H1 (cell line): ENCODE measurements at regions not wholly inside any gene's neighbourhood (a gene's known extent, or its start where the extent isn't known, plus 50 kb on each side); places are given as distances from the start of the nearest gene placed in this dataset.

Experiments used
- ATF3 ChIP-seq: IDR thresholded peaks from 2 replicates; pipeline ENCODE4 v1.6.1; 2011; ENCODE audit warnings: low read depth, mild to moderate bottlenecking, low read length; ENCODE audit not compliant: insufficient read depth
- CBX5 ChIP-seq: fragments of 300-800, 300-1000 bp; sonication (generic); IDR thresholded peaks from 2 replicates; pipeline ENCODE4 v1.7.1; 2016; ENCODE audit warnings: antibody characterized with exemption, low read length, low read depth
- CHD7 ChIP-seq: fragments of 300-600 bp; sonication (generic); IDR thresholded peaks from 2 replicates; pipeline ENCODE4 v1.7.1; 2012; ENCODE audit warnings: low read length, moderate library complexity, mild to moderate bottlenecking, inconsistent platforms; ENCODE audit not compliant: insufficient replicate concordance
- HDAC6 ChIP-seq: IDR thresholded peaks from one replicate; pipeline ENCODE4 v1.7.1; 2012; ENCODE audit warnings: low read depth, mild to moderate bottlenecking, inconsistent platforms, low read length, moderate library complexity
- PHF8 ChIP-seq: fragments of 200-600 bp; sonication (generic); conservative IDR thresholded peaks from 2 replicates; pipeline ENCODE4 v1.7.1; 2012; ENCODE audit warnings: low read depth, mild to moderate bottlenecking, inconsistent platforms, low read length, moderate library complexity
- RXRA ChIP-seq: IDR thresholded peaks from 2 replicates; pipeline ENCODE4 v1.6.1; 2011; ENCODE audit warnings: low read depth, mild to moderate bottlenecking, low read length, moderate library complexity; ENCODE audit not compliant: insufficient read depth

- TF ChIP-seq CHD7, result no peak
- TF ChIP-seq HDAC6, result no peak
- TF ChIP-seq PHF8, result no peak
- no peak for TF ChIP-seq RXRA
- TF ChIP-seq ATF3, result no peak
- TF ChIP-seq CBX5, result no peak
Measured at GRCh38 chr7:125425506-125425905, 495.9 kb upstream of the POT1 start (continued).
